ENCODE measurements at regions not wholly inside any gene's neighbourhood (a gene's known extent, or its start where the extent isn't known, plus 50 kb on each side); places are given as distances from the start of the nearest gene placed in this dataset.

DNA sequence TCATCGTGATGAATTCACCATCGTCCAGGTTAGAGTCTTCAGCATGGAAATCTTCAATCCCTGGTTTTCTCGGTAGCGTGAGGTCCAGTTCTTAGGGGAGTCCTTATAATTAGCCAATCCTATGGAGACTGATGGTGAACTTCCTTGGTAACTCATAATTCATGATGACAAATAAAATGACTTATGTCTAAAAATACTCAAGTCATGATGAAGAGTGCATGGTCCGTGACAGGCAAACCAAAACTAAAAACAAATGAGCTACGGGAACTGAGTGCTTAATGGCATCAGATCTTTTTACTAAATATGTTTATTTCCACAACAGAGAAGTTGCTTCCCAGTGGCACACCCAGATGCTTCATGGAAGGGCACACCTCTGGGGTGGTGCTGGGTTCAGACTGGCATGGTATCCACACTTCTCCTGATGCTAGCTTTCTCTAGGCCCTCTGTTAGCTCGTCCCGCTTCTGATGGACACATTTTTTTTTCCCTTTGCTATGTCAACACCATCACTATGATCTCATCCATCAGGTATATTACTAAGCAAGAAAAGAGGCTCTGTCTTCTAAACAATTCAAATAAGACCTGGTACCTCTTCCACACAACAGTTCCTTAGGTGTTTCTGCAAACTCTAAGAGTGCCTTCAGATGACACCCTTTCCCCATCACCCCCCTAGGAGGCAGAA lies 92.8 kb upstream of the NEDD4L start:
- no peak overlapping the region for H3K4me3 ChIP-seq (replicated peaks in 1 of 3; ENCODE audit: insufficient read depth in 1 of 3, low read depth in 1 of 3, low read length in 3 of 3)
- ChIA-PET CTCF (interaction anchor here (0.6 to 0.9 kb wide), 2 partner anchors 8 to 218 kb away, joined by 3 to 4 read pairs; no protein-coding TSS in a partner anchor), POLR2A (no interaction called here)
- dilution Hi-C loops (cut with MboI; ENCODE audit: extremely low pct_ligation_motif_present, low sequenced_read_pairs) = no loop called here
- DNase-seq (ENCODE audit: low read depth, low spot score) (no peak), FAIRE-seq (no peak)
- no peak overlapping the region for H3K9ac ChIP-seq (replicated peaks; ENCODE audit: extremely low read depth, insufficient read depth, low read length)
- BruUV-seq (replicated peaks) = no TSS peak
- no peak overlapping the region for H2AFZ ChIP-seq (ENCODE audit: low read depth, low read length)
- H4K20me1 ChIP-seq (replicated peaks; ENCODE audit: control insufficient read depth, extremely low read depth, insufficient read depth, low read length) = no peaks in the 10 kb centered on the region
- H3K27me3 ChIP-seq (ENCODE audit: control insufficient read depth in 2 of 2, insufficient read depth in 2 of 2, low read length in 2 of 2) = peaks cover 5 to 17% of the 10 kb centered on the region in 2 experiments
- no peaks in the 10 kb centered on the region for H3K79me2 ChIP-seq (ENCODE audit: control insufficient read depth, insufficient read depth, low read length)
- intact Hi-C loops (cut with micrococcal nuclease) = loop anchor here (10.0 kb wide), 1 partner anchor 374 kb away; no protein-coding TSS in a partner anchor
- H3K9me3 ChIP-seq (replicated peaks; ENCODE audit: control insufficient read depth, insufficient read depth, low read length) = no peaks in the 10 kb centered on the region
- no peaks in the 10 kb centered on the region for H3K36me3 ChIP-seq (ENCODE audit: control insufficient read depth in 2 of 2, extremely low read depth in 1 of 2, insufficient read depth in 2 of 2, low read length in 2 of 2)
- no peaks in the 10 kb centered on the region for H3K4me1 ChIP-seq (ENCODE audit: control insufficient read depth, extremely low read depth, insufficient read depth, low read length)
- H3K9me1 ChIP-seq (replicated peaks; ENCODE audit: control insufficient read depth, extremely low read depth, insufficient read depth, low read length) = no peaks in the 10 kb centered on the region
- no peak overlapping the region for H3K4me2 ChIP-seq (ENCODE audit: insufficient read depth, low read length)
- TF ChIP-seq POLR2AphosphoS5 (IDR thresholded peaks at IDR 0.05; ENCODE audit: insufficient read depth, low read depth, low read length) = no peak
- TF ChIP-seq JUN (IDR thresholded peaks at IDR 0.05; ENCODE audit: borderline replicate concordance, insufficient read depth, insufficient read length, low read depth) = no peak
- TF ChIP-seq GATA2 (IDR thresholded peaks at IDR 0.05; ENCODE audit: insufficient read depth, insufficient read length, low read depth, low read length) = no peak
- no peak for TF ChIP-seq CTCF (IDR thresholded peaks at IDR 0.05; ENCODE audit: extremely low read depth in 1 of 2, insufficient read depth in 1 of 2, low read depth in 1 of 2, low read length in 2 of 2)
- no peak for TF ChIP-seq FOS (IDR thresholded peaks at IDR 0.05; ENCODE audit: borderline replicate concordance, insufficient read depth, low read length)
- TF ChIP-seq MYC (IDR thresholded peaks at IDR 0.05; ENCODE audit: low read depth, low read length) = no peak
- TF ChIP-seq, protein P1, sequence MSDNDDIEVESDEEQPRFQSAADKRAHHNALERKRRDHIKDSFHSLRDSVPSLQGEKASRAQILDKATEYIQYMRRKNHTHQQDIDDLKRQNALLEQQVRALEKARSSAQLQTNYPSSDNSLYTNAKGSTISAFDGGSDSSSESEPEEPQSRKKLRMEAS (IDR thresholded peaks at IDR 0.05; ENCODE audit: insufficient read depth, insufficient read length) = no peak
- no peak for TF ChIP-seq EZH2 (IDR thresholded peaks at IDR 0.05; ENCODE audit: borderline replicate concordance, low read depth, low read length, severe bottlenecking)
- TF ChIP-seq POLR2A (IDR thresholded peaks at IDR 0.05; ENCODE audit: low read depth, low read length) = no peak
- no peak overlapping the region for H3K27ac ChIP-seq (ENCODE audit: insufficient read depth, low read depth, low read length)

All from endothelial cell of umbilical vein (primary cell).